ENCODE measurements at regions not wholly inside any gene's neighbourhood (a gene's known extent, or its start where the extent isn't known, plus 50 kb on each side); places are given as distances from the start of the nearest gene placed in this dataset.

- no peak for TF ChIP-seq CTCF (IDR thresholded peaks at IDR 0.05)
- 54 to 60% (median 56%) methylated on average over 4 of the region's 4 CpGs for WGBS, 3 donors
- no peak for DNase-seq
- Histone ChIP-seq H3K4me3 (no peak overlapping the region), H3K27me3 (ENCODE audit: insufficient read depth in 3 of 3, low read length in 2 of 3) (no peaks in the 10 kb centered on the region), H3K9me3 (no peaks in the 10 kb centered on the region), H3K27ac (no peak overlapping the region), H3K36me3 (ENCODE audit: insufficient read depth in 1 of 2, low read depth in 1 of 2) (no peaks in the 10 kb centered on the region), H3K4me1 (peaks cover 34% of the 10 kb centered on the region)
- ATAC-seq: no peak
- intact Hi-C loops (cut with DNase I): loop anchor here in 1 of 2 donors (10.0 kb wide), 1 partner anchor 305 kb away; no protein-coding TSS in a partner anchor
Observed at GRCh38 chr1:229869687-229870086, 197.4 kb upstream of the GALNT2 start.

GRCh38 chr1:229870381-229870780 is 196.7 kb upstream of the GALNT2 start:
- 93 to 94% (median 94%) methylated on average over 2 of the region's 2 CpGs for WGBS, 3 donors
- no peak for DNase-seq
- no peak for ATAC-seq
- intact Hi-C loops (cut with DNase I): no loop called here
- Histone ChIP-seq H3K4me3 (no peak overlapping the region), H3K27me3 (ENCODE audit: insufficient read depth in 3 of 3, low read length in 2 of 3) (no peaks in the 10 kb centered on the region), H3K36me3 (ENCODE audit: insufficient read depth in 1 of 2, low read depth in 1 of 2) (no peaks in the 10 kb centered on the region), H3K27ac (no peak overlapping the region), H3K4me1 (peaks cover 27% of the 10 kb centered on the region), H3K9me3 (no peaks in the 10 kb centered on the region)
- no peak for TF ChIP-seq CTCF (IDR thresholded peaks at IDR 0.05)

- Histone ChIP-seq H3K36me3 (ENCODE audit: insufficient read depth in 1 of 2, low read depth in 1 of 2) (no peaks in the 10 kb centered on the region), H3K9me3 (no peaks in the 10 kb centered on the region), H3K4me1 (peaks cover 24% of the 10 kb centered on the region), H3K27me3 (ENCODE audit: insufficient read depth in 3 of 3, low read length in 2 of 3) (no peaks in the 10 kb centered on the region), H3K4me3 (no peak overlapping the region), H3K27ac (no peak overlapping the region)
- TF ChIP-seq CTCF (IDR thresholded peaks at IDR 0.05): no peak
- no peak for DNase-seq
- peak; percentile 81 to 85 (median 82) for ATAC-seq
- WGBS, 3 donors: 57 to 75% (median 60%) methylated on average over 9 of the region's 9 CpGs
- intact Hi-C loops (cut with DNase I): no loop called here
Observed at GRCh38 chr1:229871078-229871676, 195.9 kb upstream of the GALNT2 start.

- no peak for DNase-seq
- WGBS, 3 donors: 67 to 86% (median 71%) methylated on average over 3 of the region's 3 CpGs
- intact Hi-C loops (cut with DNase I): no loop called here
- no peaks in the 10 kb centered on the region for H3K9me3 ChIP-seq
- no peaks in the 10 kb centered on the region for H3K36me3 ChIP-seq (ENCODE audit: insufficient read depth in 1 of 2, low read depth in 1 of 2)
- H3K4me1 ChIP-seq: peaks cover 32% of the 10 kb centered on the region
- ATAC-seq: no peak
- no peak for TF ChIP-seq CTCF (IDR thresholded peaks at IDR 0.05)
- H3K4me3 ChIP-seq: no peak overlapping the region
- H3K27me3 ChIP-seq (ENCODE audit: insufficient read depth in 3 of 3, low read length in 2 of 3): no peaks in the 10 kb centered on the region
- H3K27ac ChIP-seq: no peak overlapping the region
Observed at GRCh38 chr1:229874136-229874535, 192.9 kb upstream of the GALNT2 start.

GRCh38 chr1:229874609-229875008 is 192.4 kb upstream of the GALNT2 start:
- H3K9me3 ChIP-seq: no peaks in the 10 kb centered on the region
- H3K27me3 ChIP-seq (ENCODE audit: insufficient read depth in 3 of 3, low read length in 2 of 3): no peaks in the 10 kb centered on the region
- 61 to 78% (median 75%) methylated on average over 2 of the region's 2 CpGs for WGBS, 3 donors
- no peak overlapping the region for H3K4me3 ChIP-seq
- TF ChIP-seq CTCF (IDR thresholded peaks at IDR 0.05): no peak
- H3K36me3 ChIP-seq (ENCODE audit: insufficient read depth in 1 of 2, low read depth in 1 of 2): no peaks in the 10 kb centered on the region
- ATAC-seq: peak in 1 of 4 donors; percentile 47
- H3K4me1 ChIP-seq: peaks cover 32% of the 10 kb centered on the region
- no peak overlapping the region for H3K27ac ChIP-seq
- intact Hi-C loops (cut with DNase I): no loop called here
- DNase-seq: no peak
